ENCODE measurements at regions not wholly inside any gene's neighbourhood (a gene's known extent, or its start where the extent isn't known, plus 50 kb on each side); places are given as distances from the start of the nearest gene placed in this dataset.

DNA sequence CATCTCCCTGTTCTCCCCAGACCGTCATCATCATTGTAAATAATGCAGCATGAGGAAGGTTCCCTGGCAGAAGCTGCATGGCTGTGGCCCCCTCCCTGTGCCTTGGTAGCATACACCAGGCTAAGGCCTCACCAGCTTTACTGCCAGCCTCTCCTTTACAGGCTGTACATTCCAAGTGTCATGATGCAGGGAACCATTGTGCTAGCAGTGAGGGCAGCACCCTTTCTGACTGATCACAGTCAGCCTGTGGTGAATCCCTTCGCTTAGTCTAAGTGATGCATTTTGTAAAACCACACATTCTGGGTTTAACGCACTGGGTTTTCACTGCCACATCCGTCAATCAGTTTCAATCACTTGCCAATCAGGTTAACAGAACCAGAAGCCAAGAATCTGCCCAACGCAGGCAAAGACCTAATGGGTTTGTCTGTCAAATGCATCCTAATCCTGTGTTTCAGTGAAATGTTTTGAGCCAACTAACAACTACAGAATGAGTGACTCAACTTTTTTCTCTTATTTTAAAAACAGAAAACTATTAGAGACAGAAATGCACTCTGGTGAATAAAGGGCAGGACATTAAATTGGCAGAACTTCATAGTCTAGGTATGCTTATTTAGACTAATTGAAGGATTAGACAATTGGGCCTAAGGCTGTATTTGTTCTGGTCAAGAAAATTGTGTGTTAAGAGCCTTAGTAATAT is 225.9 kb upstream of the DPH6 start:
- no peak for DNase-seq (ENCODE audit: low read depth)

DNA sequence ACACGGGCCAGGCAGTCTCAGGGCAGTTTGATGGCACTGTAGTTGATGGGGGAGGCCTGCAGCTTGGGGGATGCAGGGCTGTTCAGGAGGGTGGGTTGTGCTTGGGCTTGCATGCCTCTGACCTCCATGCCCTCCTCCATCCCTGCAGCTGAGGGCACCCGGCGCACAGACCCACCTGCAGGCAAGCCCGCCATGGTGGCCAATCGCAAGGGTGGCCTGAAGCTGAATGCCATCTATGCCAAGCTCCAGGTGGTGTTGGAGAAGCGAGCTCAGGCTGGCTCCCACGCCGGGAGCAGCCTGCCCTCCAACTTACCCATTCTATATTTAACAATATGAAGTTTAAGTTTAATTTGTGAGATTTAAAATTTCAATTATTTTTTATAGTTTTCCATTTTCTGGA is 228.7 kb upstream of the DPH6 start:
- DNase-seq (ENCODE audit: low read depth), result no peak

DNA sequence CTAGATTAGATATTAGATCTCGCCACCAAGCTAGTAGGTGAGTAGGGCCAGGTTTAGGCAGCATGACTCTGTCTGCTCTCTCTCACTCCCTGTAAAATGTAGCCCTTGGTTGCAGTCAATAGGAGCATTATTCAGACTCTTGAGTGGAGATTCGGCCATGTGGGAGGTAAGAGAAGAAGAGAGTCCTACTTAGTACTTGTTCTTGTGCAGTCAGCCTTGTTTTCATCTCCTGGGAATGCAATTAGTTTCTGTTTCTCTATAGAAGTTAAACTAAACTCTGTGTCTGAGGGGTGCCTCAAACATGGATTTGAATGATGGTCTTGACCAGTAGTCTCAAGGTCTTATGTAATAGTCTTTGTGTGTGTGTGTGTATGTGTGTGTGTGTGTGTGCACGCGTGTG is 229.5 kb upstream of the DPH6 start:
- no peak for DNase-seq (ENCODE audit: low read depth)

DNA sequence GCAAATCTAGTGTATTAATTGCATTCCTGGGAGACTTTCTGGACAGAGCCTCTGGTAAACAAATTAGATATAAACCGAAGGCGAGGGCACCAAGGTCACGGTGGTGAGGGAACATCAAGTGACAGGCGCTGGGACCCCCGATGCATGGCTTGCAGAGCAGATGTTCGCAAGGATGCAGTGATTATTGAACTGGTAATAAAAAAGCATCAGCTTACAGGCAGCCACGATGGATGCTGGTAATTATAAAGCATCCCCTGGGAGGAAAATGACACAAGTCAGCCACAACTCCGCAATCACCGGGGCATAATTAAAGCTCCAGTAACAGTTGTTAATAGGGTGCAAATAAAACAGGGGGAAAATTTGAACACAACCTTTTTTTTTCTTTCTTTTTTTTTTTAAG is 231.1 kb upstream of the DPH6 start:
- no peak for DNase-seq (ENCODE audit: low read depth)

DNA sequence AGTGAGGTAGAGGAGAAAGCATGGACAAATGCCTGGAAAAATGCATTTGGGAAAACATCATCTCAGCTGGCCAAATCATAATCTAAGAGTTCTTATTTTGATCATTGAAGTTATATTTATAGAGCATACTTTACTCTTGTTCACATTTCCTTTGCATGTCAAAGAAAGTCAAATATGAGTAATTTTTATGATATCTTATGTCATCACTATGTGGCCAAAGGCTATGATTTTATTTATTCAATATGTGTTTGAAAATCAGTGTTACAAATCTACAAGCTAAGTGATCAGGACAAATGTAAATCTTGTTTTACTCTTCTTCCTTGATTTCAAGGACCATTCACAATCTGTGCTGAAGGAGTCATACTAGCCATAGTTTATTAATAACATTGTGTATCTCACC is 237.2 kb upstream of the DPH6 start:
- DNase-seq (ENCODE audit: low read depth), result no peak

DNA sequence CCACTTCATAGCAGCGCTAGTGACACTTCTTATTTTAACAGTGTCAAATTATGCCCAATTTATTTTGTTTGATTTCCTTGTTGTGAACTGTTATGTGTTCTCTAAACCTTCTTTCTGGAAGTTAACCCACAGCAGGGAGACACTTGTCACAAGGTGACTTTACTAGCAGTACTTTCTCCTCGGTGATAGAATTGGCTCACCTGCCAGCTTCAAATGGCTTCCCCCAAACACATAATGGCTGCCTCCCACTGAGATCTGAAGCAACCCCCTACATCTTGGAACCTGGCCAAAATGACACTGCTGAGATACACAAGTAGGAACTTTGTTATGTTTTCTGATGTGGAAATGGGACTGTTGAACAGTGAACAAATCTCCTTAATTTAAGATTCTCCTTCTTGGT is 238.8 kb upstream of the DPH6 start:
- DNase-seq (ENCODE audit: low read depth), result no peak

DNA sequence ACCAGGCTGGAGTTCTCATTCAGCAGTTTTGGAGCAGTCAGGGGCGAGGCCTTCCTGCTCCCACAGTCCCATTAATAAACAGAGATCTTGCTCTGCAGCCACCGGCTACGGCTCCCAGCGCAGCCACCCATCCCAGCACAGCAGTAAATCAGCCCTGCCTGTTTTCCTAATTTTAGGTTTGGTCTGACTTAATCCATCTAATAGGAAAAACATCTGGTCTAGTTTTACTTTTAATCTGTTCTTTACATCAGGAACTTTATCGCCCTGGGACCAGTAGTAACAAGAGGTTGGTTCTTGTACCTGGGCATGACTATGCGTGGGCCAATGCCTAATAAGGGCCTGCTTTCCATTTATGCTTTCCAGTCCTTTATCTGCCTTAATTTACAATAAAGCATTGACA is 264.0 kb upstream of the DPH6 start:
- DNase-seq (ENCODE audit: low read depth), result no peak

DNA sequence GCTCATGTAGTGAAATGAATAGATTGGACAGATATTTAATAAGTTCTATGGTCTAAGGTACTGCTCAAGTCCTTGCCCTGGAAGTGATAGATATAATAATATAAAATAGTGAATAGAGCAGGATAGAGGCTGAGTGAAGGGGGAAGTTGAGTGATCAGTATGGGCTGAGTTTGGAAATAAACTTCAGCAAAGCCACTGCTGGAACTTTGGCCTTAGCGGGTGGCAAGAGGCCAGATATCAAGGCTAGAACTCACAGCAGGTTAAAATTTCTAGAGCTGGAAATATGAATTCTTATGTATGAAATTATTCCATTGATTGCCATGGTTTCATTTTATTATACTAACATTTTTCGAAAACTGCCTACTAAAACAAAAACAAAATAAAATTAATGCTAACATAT is 267.6 kb upstream of the DPH6 start:
- DNase-seq (ENCODE audit: low read depth), result no peak

DNA sequence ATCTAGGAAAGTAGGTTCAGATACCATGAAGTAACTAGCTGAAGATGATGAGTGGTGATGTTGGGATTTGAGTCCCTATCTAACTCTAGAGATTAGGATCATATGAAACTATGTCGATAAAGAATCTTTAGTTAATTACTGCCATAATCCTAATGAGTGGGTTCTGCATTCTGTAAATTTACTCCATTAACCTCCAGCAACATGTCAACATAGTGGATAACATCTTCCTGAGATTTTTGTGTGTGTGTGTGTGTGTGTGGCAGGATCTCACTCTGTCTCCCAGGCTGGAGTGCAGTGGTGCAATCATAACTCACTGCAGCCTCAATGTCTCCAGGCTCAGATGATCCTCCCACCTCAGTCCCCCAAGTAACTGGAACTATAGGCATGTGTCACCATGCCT is 272.9 kb upstream of the DPH6 start:
- no peak for DNase-seq (ENCODE audit: low read depth)

DNA sequence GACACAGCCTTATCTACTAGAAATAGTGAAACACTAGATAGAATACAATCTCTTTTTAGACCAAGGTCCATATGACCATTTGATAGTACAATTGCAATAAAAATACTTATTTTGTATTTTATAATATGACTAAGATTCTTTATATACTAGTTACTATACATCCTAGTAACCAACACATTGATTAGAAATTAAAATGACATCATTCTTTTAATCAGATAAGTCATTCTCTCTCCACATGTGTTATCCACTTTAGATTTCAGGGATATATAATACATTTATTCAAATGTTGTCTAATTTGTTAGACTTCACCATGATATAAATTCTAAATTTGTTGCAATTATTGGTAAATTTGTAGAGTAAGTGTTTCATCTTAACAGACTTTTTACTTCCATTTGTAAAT is 276.2 kb upstream of the DPH6 start:
- DNase-seq (ENCODE audit: low read depth), result no peak

DNA sequence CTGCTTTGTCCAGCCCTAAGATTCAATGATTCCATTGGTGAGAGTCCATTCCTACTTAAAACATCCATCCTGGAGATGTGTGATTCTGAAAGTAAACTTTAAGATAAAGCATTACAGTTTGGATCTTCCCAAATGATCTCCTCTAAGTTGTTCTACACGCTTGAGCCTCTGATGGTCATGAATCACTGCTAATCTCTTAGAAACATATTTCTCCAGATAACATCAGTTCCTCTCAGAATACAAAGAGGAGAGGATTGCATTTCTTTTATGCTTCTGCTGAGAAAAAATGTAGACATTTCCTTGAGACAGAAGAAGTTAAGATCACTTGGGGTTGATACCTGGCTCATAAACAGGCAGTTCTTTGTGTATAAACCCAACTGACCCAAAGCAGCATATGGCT is 281.2 kb upstream of the DPH6 start:
- no peak for DNase-seq (ENCODE audit: low read depth)

DNA sequence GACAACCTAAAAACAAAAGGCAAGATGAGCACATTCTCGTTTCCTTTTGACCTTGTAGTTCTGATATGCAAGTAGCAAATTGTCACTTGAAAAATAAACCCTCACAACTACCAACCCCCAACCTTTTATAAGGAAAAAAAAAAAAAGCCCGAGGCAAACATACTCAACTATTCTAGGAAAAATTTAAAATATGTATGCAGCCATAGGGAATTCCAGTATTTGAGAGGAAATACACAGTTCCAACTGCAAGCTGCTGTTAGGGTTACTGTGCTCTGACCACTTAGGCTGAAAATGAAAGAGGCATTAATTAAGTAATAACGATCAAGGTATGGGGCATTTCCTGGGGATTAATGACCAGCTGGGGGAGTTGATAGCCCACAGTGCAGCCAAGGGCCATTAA is 281.9 kb upstream of the DPH6 start:
- DNase-seq (ENCODE audit: low read depth), result no peak

DNA sequence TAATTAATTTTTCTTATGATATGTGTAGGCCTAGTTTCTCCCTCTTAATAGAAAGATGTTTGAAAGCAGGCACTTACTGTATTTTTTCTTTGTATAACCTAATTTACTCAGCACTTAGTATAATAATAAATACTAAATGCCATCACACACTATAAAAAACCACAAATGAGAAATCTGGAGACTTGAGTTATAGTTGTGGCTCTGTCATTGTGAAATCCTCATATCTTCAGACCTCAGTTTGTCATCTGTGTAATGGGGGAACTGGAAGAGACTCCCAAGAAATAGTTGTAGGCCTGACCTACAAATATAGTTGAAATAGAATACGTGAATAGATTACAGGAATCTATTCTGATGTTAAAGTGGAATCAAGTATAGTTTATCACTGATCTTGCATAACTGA is 287.6 kb upstream of the DPH6 start:
- DNase-seq (ENCODE audit: low read depth), result no peak

DNA sequence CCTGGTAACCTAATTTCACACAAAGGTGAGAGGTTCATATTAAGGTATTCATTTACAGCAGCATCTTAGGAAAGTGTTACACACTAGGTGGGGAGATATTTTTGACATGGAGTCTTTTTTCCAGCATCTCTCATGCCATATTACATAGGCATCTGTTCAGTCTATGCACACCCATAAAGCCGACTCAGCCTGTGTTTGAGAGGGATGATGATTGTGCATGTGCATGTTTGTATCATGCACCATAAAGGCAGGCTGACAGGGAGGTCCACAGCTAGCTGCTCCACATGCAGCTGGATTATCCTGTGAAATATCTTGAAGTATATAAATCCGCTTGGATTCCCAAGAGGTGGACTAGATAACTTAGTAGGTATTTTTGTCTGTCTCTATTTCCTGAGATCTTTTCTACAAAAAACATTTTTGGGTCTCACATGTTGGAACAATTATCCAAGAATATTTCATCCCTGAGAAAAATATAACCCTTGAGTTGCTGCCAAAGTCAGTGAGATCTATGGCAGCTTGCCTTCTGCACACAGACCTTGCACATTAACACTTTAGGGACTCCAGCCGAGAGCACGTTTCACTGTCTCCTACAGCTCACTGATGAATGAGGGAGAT is 288.4 kb upstream of the DPH6 start:
- DNase-seq (ENCODE audit: low read depth), result no peak

DNA sequence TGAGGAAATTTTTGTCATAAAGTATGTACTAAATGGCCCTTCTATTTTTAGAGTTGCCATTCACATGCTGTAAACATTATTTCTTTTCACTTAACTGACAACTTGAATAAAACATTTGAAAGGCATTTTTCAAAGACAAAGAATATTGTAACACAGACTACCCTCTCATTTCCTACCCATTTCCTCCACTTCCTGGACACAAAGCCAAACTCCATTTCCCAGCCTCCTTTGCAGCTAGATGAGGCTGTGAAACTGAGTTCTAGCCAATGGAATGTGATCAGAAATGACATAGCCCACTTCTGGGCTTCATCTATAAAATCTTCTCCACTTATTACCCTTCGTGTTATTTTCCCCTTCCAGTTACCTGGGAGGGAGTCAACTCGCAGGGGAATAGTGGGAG is 288.9 kb upstream of the DPH6 start:
- DNase-seq (ENCODE audit: low read depth), result no peak

DNA sequence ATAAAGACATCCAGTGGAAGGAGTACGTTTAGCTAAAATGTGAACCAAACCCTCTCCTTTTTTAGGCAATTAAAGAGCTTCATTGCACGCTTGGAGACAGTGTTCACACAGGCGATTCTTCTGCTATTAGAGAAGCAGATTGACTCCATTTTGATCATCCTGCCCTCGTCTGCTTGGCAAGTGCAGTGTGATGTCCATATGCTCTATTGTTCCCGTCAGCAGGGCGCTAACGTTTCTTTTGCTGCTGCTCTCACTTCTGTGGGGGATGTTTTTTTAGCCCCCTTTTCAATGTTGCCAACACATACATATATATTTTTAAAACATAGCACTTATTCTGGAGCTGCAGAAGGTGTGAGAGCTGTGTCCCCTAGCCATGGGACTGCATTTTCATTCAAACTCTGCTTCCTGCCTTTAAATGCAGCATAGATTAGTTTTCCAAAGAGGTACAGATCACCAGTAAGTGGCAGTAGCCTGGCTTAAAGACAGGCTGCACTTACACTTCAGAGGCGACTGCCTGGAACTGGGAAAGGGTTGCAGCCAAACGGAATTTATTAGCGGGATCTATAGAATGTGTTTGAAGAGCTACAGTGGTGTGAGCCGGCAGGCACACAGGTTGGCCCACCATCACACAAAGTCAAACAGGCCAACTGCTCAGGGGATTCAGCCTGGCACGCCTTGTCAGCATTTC is 292.6 kb upstream of the DPH6 start:
- DNase-seq (ENCODE audit: low read depth), result no peak

DNA sequence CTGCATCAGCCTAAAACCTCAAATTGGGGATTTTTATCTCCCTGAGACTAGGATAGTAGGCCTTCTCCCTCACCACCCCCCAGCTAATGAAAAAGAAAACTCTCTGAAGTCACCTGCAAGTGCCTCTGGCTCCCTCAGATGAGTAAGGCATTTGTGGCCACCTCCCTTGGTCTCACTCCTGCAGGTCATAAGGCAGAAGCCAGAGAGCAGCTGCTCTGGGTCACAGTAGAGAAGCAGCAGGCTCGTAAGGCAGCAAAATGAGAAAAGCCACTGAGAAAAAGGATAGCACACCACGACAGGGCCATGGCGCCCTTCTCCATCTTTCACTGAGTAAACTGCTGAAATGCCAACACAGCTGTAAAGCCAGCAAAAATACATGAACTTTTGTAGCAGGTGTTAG is 296.7 kb upstream of the DPH6 start:
- no peak for DNase-seq (ENCODE audit: low read depth)

DNA sequence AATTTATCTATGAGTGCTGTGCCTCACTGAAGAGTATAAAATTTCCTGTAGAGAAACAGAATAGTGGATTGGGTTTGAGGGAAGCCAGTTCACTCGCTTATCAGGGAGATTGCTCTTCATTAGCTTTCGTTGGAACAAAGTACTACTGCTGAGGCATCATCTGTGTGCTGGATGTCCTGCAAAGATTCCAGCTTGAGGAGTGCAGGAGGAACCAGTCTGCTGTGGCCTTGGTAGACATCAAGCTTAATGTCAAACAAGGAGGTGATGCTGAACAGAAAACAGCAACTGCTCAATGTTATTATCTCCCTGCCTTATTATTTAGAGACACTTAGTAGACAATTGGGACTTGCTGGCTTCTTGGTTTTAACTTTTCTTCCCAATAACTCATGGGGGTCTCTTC is 297.5 kb upstream of the DPH6 start:
- DNase-seq (ENCODE audit: low read depth), result no peak

DNA sequence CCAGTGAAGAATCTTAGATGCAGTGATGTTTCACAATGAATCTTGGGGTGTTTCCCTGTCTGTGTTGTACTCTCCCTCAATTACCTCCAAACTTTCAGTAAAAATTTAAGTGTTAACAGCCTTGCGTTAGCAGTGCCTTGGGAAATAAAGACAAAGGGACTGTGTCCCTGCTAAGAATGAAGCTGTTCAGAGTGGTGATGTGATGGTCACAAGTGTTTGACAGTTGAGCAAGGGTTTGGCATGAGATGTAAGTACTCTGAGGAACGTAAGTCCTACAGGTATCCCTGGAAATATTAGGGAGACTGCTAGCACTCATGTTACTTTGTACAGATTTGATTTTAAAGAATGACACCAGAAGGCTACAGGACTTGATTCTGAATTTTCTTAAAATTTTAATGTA is 304.3 kb upstream of the DPH6 start:
- DNase-seq (ENCODE audit: low read depth), result no peak

DNA sequence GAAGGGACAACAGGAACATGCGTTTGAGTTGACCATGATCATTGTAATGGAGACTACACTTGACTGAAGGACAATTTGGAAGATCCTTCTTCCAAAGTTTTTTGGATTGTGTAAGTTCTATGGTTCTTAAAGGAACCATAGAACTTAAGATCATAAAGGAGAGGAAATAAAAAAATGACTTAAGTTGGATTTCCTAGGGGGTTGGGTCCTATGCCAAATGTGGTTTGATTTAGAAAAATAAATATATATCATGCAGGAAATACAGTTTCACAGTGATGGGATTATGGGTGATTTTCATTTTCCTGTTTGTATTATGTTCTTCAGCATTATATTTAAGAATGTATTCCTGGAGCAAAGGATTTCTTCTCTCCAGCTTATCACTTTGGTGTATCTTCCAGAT is 305.5 kb upstream of the DPH6 start:
- DNase-seq (ENCODE audit: low read depth), result no peak

DNA sequence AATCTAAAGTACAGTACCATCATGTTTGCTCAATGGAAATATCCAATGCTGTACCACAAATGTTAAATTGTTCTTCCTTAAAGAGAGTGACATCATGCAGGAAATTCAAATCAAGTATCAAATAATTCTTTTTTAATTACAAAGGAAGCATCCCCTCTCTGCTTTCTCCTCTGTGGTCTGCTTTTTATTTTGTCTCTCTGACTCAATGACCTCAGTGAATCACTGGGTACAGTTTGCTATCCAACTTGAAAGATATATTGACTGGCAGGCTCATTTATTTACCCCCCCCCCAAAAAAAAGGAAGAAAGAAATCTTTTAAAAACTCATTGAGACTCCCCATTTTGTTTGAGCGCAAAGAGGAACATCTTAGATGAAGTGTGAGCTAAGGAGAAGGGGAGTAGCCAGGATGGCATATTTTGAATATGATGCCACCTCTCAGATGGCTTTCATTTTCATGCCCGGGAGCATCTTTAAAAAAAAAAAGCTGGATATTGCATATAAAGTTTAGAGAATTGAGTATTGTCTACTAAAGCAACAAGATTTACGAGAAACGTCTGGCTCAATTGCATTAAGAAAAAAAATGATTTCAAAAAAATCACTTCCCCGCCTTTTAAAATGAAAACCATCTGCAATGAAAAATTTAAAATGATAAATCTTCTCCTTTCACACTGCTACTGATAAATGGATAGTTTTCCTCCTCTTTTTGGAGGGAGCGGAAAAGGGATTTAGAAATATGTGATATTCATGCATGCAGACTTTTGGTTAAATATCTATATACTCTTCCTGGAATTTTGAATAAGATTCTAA is 307.1 kb upstream of the DPH6 start:
- DNase-seq (ENCODE audit: low read depth), result no peak

DNA sequence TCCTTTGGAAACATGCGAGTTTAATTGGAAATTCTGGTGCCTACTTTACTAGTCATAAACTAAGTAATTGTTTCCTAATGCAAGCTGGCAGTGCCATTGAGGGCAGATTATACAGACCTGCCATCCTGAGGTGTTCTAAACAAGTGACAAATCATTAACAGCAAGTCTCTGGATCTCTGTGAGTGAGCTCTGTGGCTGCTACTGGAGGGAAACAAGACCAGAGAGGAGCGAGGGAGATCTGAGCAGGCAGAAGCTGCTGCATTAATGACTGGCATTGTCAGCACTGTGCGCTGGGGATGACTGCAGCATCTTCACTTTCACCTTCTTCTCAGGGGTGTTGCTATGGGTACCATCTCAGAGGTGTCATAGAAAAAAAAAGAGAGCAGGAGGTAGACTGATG is 308.4 kb upstream of the DPH6 start:
- DNase-seq (ENCODE audit: low read depth), result no peak
